Gastroesophageal sphincter (tissue), 4 donors: ENCODE measurements at regions not wholly inside any gene's neighbourhood (a gene's known extent, or its start where the extent isn't known, plus 50 kb on each side); places are given as distances from the start of the nearest gene placed in this dataset.

Experiments used
- ATAC-seq: fragments of 150-250 bp; one replicate; pipeline ENCODE4 v1.9.1; 2016; ENCODE audit warnings: mild to moderate bottlenecking, moderate library complexity
- H3K27ac ChIP-seq, 4 donors: fragments of 200-600 bp; sonication (generic) in 3 of 4; 1 replicate in 3 of 4; 2 replicates in 1 of 4; pipeline ENCODE4 v1.5.1; 2016 to 2019
- H3K27me3 ChIP-seq: fragments of 200-600 bp; sonication (generic); one replicate; pipeline ENCODE4 v1.5.1; 2019
- H3K36me3 ChIP-seq, 2 donors: fragments of 200-600 bp; sonication (generic); one replicate each; pipeline ENCODE4 v1.5.1; 2019; ENCODE audit warnings: control low read depth in 1 of 2
- H3K4me1 ChIP-seq, 3 donors: fragments of 200-600 bp; sonication (generic); 1 replicate in 2 of 3; 2 replicates in 1 of 3; pipeline ENCODE4 v1.5.1; 2016 to 2019; ENCODE audit warnings: control low read depth in 2 of 3
- H3K4me3 ChIP-seq, 2 donors: fragments of 200-600 bp; sonication (generic); one replicate each; pipeline ENCODE4 v1.5.1; 2019; ENCODE audit warnings: mild to moderate bottlenecking in 1 of 2, moderate library complexity in 1 of 2
- H3K9me3 ChIP-seq, 3 donors: fragments of 200-600 bp; sonication (generic); one replicate each; pipeline ENCODE4 v1.5.1; 2017 to 2019; ENCODE audit warnings: control low read depth in 2 of 3
- EP300 ChIP-seq: sonication (generic); formaldehyde crosslinking; IDR thresholded peaks from one replicate; pipeline ENCODE4 v1.6.1; 2017; ENCODE audit warnings: antibody characterized with exemption, mild to moderate bottlenecking
- POLR2A ChIP-seq, 2 donors: fragments of 450-650 bp; IDR thresholded peaks; one replicate each; pipeline ENCODE4 v1.6.1; 2017; ENCODE audit warnings: antibody characterized with exemption in 2 of 2, mild to moderate bottlenecking in 2 of 2, moderate library complexity in 1 of 2
- POLR2AphosphoS5 ChIP-seq: sonication (generic); formaldehyde crosslinking; IDR thresholded peaks from one replicate; pipeline ENCODE4 v1.6.1; 2017; ENCODE audit warnings: antibody characterized with exemption
- WGBS, 2 donors: methylation state at CpG; one replicate each; pipeline ENCODE4 v1.1.5; 2018; ENCODE audit warnings: low coverage in 1 of 2; 5-methylcytosine and 5-hydroxymethylcytosine counted together
- TF ChIP-seq, protein P1 (sequence below), 4 experiments: fragments of 200-600 bp in 2 of 4; fragments of 450-650 bp in 2 of 4; sonication (generic) in 1 of 4; IDR thresholded peaks; one replicate each; pipeline ENCODE4 v1.5.1; 2017 to 2019; ENCODE audit warnings: antibody characterized with exemption in 4 of 4, mild to moderate bottlenecking in 2 of 4, moderate library complexity in 2 of 4

DNA sequence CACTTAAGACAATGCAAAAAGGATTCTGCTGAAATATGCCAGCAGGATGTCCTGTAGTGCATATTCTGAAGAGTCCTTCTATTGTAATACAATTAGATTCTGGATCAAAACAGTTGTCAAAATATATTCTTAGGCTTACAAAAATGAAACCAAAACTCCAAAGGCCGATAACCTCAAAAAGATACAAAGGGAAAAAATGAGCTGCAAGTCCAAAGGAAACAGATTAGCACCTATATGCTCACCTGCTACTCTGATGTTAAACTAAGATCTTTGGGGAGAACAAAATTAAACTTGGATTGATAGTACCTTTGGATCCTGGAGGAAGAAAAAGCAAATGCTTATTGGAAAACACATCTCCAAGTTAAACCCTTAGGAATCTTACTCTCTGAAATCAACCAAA lies 397.1 kb downstream of the SPATA31D1 start:
- Histone ChIP-seq H3K4me3 (no peak overlapping the region), H3K27me3 (no peaks in the 10 kb centered on the region), H3K4me1 (no peaks in the 10 kb centered on the region), H3K27ac (no peak overlapping the region), H3K9me3 (peaks cover 0 to 6% (median 0%) of the 10 kb centered on the region in 3 donors), H3K36me3 (no peaks in the 10 kb centered on the region)
- ATAC-seq: no peak
- TF ChIP-seq POLR2AphosphoS5 (no peak), EP300 (no peak), POLR2A (IDR thresholded peaks at IDR 0.05) (no peak)
- TF ChIP-seq, protein P1, sequence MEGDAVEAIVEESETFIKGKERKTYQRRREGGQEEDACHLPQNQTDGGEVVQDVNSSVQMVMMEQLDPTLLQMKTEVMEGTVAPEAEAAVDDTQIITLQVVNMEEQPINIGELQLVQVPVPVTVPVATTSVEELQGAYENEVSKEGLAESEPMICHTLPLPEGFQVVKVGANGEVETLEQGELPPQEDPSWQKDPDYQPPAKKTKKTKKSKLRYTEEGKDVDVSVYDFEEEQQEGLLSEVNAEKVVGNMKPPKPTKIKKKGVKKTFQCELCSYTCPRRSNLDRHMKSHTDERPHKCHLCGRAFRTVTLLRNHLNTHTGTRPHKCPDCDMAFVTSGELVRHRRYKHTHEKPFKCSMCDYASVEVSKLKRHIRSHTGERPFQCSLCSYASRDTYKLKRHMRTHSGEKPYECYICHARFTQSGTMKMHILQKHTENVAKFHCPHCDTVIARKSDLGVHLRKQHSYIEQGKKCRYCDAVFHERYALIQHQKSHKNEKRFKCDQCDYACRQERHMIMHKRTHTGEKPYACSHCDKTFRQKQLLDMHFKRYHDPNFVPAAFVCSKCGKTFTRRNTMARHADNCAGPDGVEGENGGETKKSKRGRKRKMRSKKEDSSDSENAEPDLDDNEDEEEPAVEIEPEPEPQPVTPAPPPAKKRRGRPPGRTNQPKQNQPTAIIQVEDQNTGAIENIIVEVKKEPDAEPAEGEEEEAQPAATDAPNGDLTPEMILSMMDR (IDR thresholded peaks at IDR 0.05): no peak
- WGBS, 2 donors: 43 to 58% methylated on average over 1 of the region's 1 CpG

DNA sequence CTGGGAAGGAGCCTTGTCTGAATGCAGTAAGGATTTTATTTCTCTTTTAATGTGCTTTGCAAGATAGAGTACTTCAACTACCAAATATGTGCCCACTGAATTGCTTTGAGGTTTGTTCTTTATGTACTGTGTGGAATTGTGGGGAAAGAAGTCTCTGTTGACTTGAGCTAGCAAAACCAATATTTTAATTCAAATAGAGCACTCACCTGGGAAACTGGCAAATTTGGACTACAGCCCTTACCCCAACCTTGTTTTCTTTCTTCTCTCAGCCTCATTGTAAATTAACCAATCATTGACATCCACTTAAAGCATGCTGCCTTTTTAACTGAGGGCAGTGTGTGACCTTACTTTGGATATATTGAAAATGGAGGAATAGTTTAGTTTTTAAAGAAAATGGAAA lies 409.0 kb downstream of the SPATA31D1 start:
- no peak for ATAC-seq
- H3K4me3 ChIP-seq: no peak overlapping the region
- no peaks in the 10 kb centered on the region for H3K4me1 ChIP-seq
- no peaks in the 10 kb centered on the region for H3K27me3 ChIP-seq
- TF ChIP-seq, protein P1 (IDR thresholded peaks at IDR 0.05): no peak
- no peak for TF ChIP-seq POLR2AphosphoS5
- no peak for TF ChIP-seq EP300
- no peak for TF ChIP-seq POLR2A (IDR thresholded peaks at IDR 0.05)
- H3K9me3 ChIP-seq: no peaks in the 10 kb centered on the region
- H3K27ac ChIP-seq: no peak overlapping the region
- H3K36me3 ChIP-seq: no peaks in the 10 kb centered on the region

DNA sequence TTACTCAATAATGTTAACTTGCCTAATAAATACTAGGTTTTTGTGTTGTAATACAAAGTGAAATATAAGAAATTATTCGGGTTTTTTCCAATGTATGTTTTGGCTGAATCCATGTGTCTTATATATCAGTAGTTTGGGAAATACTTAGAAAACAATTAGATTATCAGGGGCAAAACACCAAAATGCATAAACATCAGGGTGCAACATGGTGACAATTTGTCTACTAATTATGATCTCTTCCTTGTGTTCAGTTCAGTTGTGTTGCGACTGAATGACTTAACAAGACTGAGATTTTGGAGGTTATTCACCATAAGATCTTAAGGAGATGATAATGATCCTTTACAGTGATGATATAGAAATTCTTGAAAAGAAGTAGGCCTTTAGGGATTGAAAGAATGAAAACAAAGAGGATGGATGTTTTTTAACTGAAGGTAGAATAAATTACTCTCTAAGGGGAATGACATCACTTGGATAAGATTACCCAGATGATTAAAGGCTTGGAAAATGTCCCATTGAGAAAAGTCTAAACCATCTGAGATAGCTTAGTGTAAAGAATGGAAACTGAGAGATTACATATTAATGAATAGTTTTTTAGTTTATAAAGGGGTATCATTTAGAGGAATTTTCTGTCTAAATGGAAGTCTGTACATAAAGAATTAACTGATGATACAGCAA lies 415.8 kb downstream of the SPATA31D1 start:
- WGBS, 2 donors: 73 to 95% methylated on average over 2 of the region's 2 CpGs
- TF ChIP-seq POLR2A (IDR thresholded peaks at IDR 0.05): no peak
- TF ChIP-seq POLR2AphosphoS5: no peak
- TF ChIP-seq, protein P1 (IDR thresholded peaks at IDR 0.05): no peak
- TF ChIP-seq EP300: no peak
- Histone ChIP-seq H3K9me3 (no peaks in the 10 kb centered on the region), H3K27ac (no peak overlapping the region), H3K36me3 (no peaks in the 10 kb centered on the region), H3K4me1 (no peaks in the 10 kb centered on the region), H3K27me3 (no peaks in the 10 kb centered on the region), H3K4me3 (no peak overlapping the region)
- ATAC-seq: no peak

DNA sequence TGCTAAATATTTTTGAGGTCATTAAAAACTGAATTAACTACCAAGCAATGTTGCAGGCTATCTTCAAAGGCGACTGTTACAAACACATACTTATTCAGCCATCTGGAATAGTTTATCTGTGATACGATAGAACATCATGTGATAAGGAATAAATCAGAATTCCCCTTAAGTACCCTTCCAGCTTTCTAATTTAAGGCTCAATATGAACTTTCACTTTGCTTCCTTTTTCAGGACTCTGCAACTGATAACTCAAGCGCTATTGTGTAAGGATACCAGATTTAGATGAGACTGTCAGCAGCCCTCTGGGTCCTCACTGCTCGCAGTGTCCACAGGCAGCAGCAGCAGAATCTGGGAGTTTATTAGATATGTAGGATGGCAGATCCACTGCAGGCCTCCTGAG lies 416.3 kb downstream of the SPATA31D1 start:
- 7 to 43% methylated on average over 3 to 4 of the region's 4 CpGs for WGBS, 2 donors
- no peaks in the 10 kb centered on the region for H3K36me3 ChIP-seq
- TF ChIP-seq POLR2AphosphoS5: no peak
- no peak for TF ChIP-seq POLR2A (IDR thresholded peaks at IDR 0.05)
- TF ChIP-seq, protein P1 (IDR thresholded peaks at IDR 0.05): no peak
- TF ChIP-seq EP300: no peak
- H3K27ac ChIP-seq: no peak overlapping the region
- no peak overlapping the region for H3K4me3 ChIP-seq
- H3K4me1 ChIP-seq: no peaks in the 10 kb centered on the region
- no peak for ATAC-seq
- H3K9me3 ChIP-seq: no peaks in the 10 kb centered on the region
- no peaks in the 10 kb centered on the region for H3K27me3 ChIP-seq

DNA sequence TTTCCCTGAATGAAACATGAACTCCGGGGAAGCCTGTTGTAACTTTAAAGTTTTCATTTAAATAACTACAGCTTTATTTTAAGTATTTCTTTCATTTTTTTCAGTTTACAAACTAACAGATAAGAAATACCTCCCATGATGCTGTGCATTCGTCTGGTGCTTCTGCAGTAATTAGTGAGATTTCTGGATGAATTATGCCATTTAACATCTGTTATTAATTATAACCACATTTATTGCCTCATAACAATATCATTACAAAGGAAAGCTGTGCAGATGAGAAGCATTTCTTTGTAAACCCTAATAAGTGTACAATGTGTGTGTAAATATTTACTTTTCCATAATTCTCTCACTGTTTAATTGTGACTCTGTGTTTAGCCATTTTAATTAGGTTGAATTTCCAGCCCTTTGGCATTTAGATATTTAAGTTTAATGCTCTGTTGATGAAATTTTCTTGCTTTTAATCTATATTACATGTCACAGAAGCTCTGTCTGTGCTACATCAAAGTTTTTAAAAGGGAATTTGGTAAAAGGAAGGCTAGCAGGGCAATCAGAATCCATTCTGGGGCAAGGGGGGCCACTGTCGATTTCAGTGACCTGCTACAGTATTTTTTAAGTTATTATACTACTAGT lies 418.0 kb downstream of the SPATA31D1 start:
- TF ChIP-seq POLR2A (IDR thresholded peaks at IDR 0.05) (no peak), EP300 (no peak), POLR2AphosphoS5 (no peak)
- TF ChIP-seq, protein P1 (IDR thresholded peaks at IDR 0.05): no peak
- WGBS, 2 donors: 77 to 83% methylated on average over 3 of the region's 3 CpGs
- no peak for ATAC-seq
- Histone ChIP-seq H3K9me3 (no peaks in the 10 kb centered on the region), H3K36me3 (no peaks in the 10 kb centered on the region), H3K27me3 (no peaks in the 10 kb centered on the region), H3K4me3 (no peak overlapping the region), H3K4me1 (no peaks in the 10 kb centered on the region), H3K27ac (no peak overlapping the region)
